ENCODE measurements at regions not wholly inside any gene's neighbourhood (a gene's known extent, or its start where the extent isn't known, plus 50 kb on each side); places are given as distances from the start of the nearest gene placed in this dataset.
"Not testable (repeated sequence)": the region's sequence is repeated elsewhere in the genome, so short reads cannot be mapped to it uniquely, and the experiment has no call there.

- Histone ChIP-seq H3K4me2 (ENCODE audit: insufficient read depth, insufficient read length, low read length) (no peak overlapping the region), H3K14ac (ENCODE audit: insufficient read depth, low read length) (no peak overlapping the region), H2BK120ac (ENCODE audit: low read depth, low read length, poor library complexity, severe bottlenecking) (no peak overlapping the region), H3K79me1 (ENCODE audit: insufficient read depth, low read depth, low read length, poor library complexity, severe bottlenecking) (no peaks in the 10 kb centered on the region), H4K5ac (ENCODE audit: insufficient read length, low read depth, low read length) (no peak overlapping the region), H2AFZ (ENCODE audit: low read length) (no peak overlapping the region), H3K79me2 (ENCODE audit: insufficient read depth, low read length) (no peaks in the 10 kb centered on the region), H2BK5ac (ENCODE audit: insufficient read length, low read length) (no peak overlapping the region), H2BK12ac (ENCODE audit: insufficient read length, low read depth, low read length) (no peak overlapping the region), H4K20me1 (ENCODE audit: control insufficient read depth, insufficient read depth, insufficient read length) (no peaks in the 10 kb centered on the region), H3K27ac (ENCODE audit: insufficient read length, low read depth, low read length) (no peak overlapping the region), H4K91ac (ENCODE audit: insufficient read length, low read depth, low read length) (no peak overlapping the region), H3K9ac (ENCODE audit: extremely low read depth, insufficient read length, low read length) (no peak overlapping the region), H2AK5ac (ENCODE audit: insufficient read length, low read length) (no peak overlapping the region), H3K23ac (ENCODE audit: insufficient read length, low read depth, low read length) (no peak overlapping the region), H4K8ac (replicated peaks; ENCODE audit: insufficient read length, low read depth, low read length) (no peak overlapping the region), H3T11ph (ENCODE audit: low read length) (no peak overlapping the region), H2BK20ac (ENCODE audit: low read depth, low read length, poor library complexity, severe bottlenecking) (no peak overlapping the region), H3K23me2 (ENCODE audit: insufficient read length, low read depth, low read length, poor library complexity, severe bottlenecking) (no peaks in the 10 kb centered on the region), H3K4ac (ENCODE audit: low read depth, low read length) (no peak overlapping the region), H3K9me3 (ENCODE audit: control insufficient read depth, low read depth, low read length) (no peaks in the 10 kb centered on the region), H3K27me3 (ENCODE audit: insufficient read depth, low read length) (no peaks in the 10 kb centered on the region), H3K4me1 (ENCODE audit: insufficient read depth, low read length) (no peaks in the 10 kb centered on the region; the same call in 1 of the 2 replicates), H2BK15ac (ENCODE audit: low read depth, low read length) (no peak overlapping the region), H3K56ac (ENCODE audit: insufficient read length, low read depth, low read length) (no peak overlapping the region), H3K18ac (ENCODE audit: insufficient read length, low read depth, low read length) (no peak overlapping the region)
- no peak overlapping the region for H3K27ac Mint-ChIP-seq
- no peaks in the 10 kb centered on the region for H3K9me3 Mint-ChIP-seq
- H3K4me3 Mint-ChIP-seq: no peak overlapping the region
- H3K36me3 Mint-ChIP-seq (ENCODE audit: insufficient read depth in 1 of 3, low read depth in 3 of 3): peaks cover 0 to 3% (median 0%) of the 10 kb centered on the region in 3 experiments; a peak in 1 of 7 replicates
- peaks cover 3 to 7% of the 10 kb centered on the region in 2 experiments; a peak in 2 of 4 replicates for H3K4me1 Mint-ChIP-seq
- no peak for DNase-seq
- WGBS (ENCODE audit: extremely low coverage, insufficient read length, low lambda C conversion rate): no CpG with 5 or more reads among the region's 8 CpGs
- no peak for TF ChIP-seq CTCF (conservative IDR thresholded peaks at IDR 0.05)
- no peaks in the 10 kb centered on the region for H3K27me3 Mint-ChIP-seq (ENCODE audit: low read depth)
Observed at GRCh38 chr6:8619853-8620252, 184.5 kb upstream of the SLC35B3 start.

- not testable (repeated sequence) for H3K27ac ChIP-seq (ENCODE audit: insufficient read length, low read depth, low read length); H3K4me1 ChIP-seq (ENCODE audit: insufficient read depth, low read length); H3K9ac ChIP-seq (ENCODE audit: extremely low read depth, insufficient read length, low read length); H3K4me1 Mint-ChIP-seq; H3K27ac Mint-ChIP-seq; H4K5ac ChIP-seq (ENCODE audit: insufficient read length, low read depth, low read length); H3K79me1 ChIP-seq (ENCODE audit: insufficient read depth, low read depth, low read length, poor library complexity, severe bottlenecking); H3K4me2 ChIP-seq (ENCODE audit: insufficient read depth, insufficient read length, low read length); H3K27me3 ChIP-seq (ENCODE audit: insufficient read depth, low read length); H3K79me2 ChIP-seq (ENCODE audit: insufficient read depth, low read length); H3K27me3 Mint-ChIP-seq (ENCODE audit: low read depth); H3K23ac ChIP-seq (ENCODE audit: insufficient read length, low read depth, low read length); H3K4me3 Mint-ChIP-seq; H4K8ac ChIP-seq (replicated peaks; ENCODE audit: insufficient read length, low read depth, low read length); H3K56ac ChIP-seq (ENCODE audit: insufficient read length, low read depth, low read length); H3K36me3 Mint-ChIP-seq (ENCODE audit: insufficient read depth in 1 of 3, low read depth in 3 of 3); H3T11ph ChIP-seq (ENCODE audit: low read length); H4K20me1 ChIP-seq (ENCODE audit: control insufficient read depth, insufficient read depth, insufficient read length); H3K18ac ChIP-seq (ENCODE audit: insufficient read length, low read depth, low read length); H2AK5ac ChIP-seq (ENCODE audit: insufficient read length, low read length); H3K4ac ChIP-seq (ENCODE audit: low read depth, low read length); H3K14ac ChIP-seq (ENCODE audit: insufficient read depth, low read length); H4K91ac ChIP-seq (ENCODE audit: insufficient read length, low read depth, low read length); H2BK120ac ChIP-seq (ENCODE audit: low read depth, low read length, poor library complexity, severe bottlenecking); H3K9me3 Mint-ChIP-seq; H2BK20ac ChIP-seq (ENCODE audit: low read depth, low read length, poor library complexity, severe bottlenecking); H2BK15ac ChIP-seq (ENCODE audit: low read depth, low read length); H2BK5ac ChIP-seq (ENCODE audit: insufficient read length, low read length); H3K23me2 ChIP-seq (ENCODE audit: insufficient read length, low read depth, low read length, poor library complexity, severe bottlenecking); H3K9me3 ChIP-seq (ENCODE audit: control insufficient read depth, low read depth, low read length); H2AFZ ChIP-seq (ENCODE audit: low read length); H2BK12ac ChIP-seq (ENCODE audit: insufficient read length, low read depth, low read length)
- DNase-seq: peak; percentile 33
- WGBS (ENCODE audit: extremely low coverage, insufficient read length, low lambda C conversion rate): no CpG with 5 or more reads among the region's 5 CpGs
Observed at GRCh38 chr6:8619408-8619807, 184.1 kb upstream of the SLC35B3 start.

All from H9 (cell line).